Right lobe of liver (tissue), 6 donors: ENCODE measurements at regions not wholly inside any gene's neighbourhood (a gene's known extent, or its start where the extent isn't known, plus 50 kb on each side); places are given as distances from the start of the nearest gene placed in this dataset.
"Not testable (repeated sequence)": the region's sequence is repeated elsewhere in the genome, so short reads cannot be mapped to it uniquely, and the experiment has no call there.

Experiments
- ATAC-seq, 4 donors: fragments of 200-7000 bp; cut with Tn5 transposase; one replicate each; pipeline ENCODE4 v1.9.1; 2020; ENCODE audit warnings: mild to moderate bottlenecking in 4 of 4, moderate library complexity in 4 of 4
- DNase-seq, 3 donors: peaks; one replicate each; pipeline ENCODE4 v3.0.0-alpha.2; 2020
- H3K27ac ChIP-seq, 3 donors: fragments of 200-600 bp; one replicate each; pipeline ENCODE4 v1.8.0; 2022
- H3K27me3 ChIP-seq, 2 donors: fragments of 200-600 bp; one replicate each; pipeline ENCODE4 v1.8.0; 2022
- H3K36me3 ChIP-seq, 4 donors: fragments of 200-600 bp; sonication (generic) in 1 of 4; one replicate each; pipeline versions ENCODE4 v1.5.1 to v1.8.0; 2017 to 2022; ENCODE audit warnings: control low read depth in 1 of 4
- H3K4me1 ChIP-seq, 4 donors: fragments of 200-600 bp; sonication (generic) in 1 of 4; one replicate each; pipeline versions ENCODE4 v1.5.1 to v1.8.0; 2017 to 2022; ENCODE audit warnings: control low read depth in 1 of 4
- H3K4me3 ChIP-seq, 3 donors: fragments of 200-600 bp; one replicate each; pipeline ENCODE4 v1.8.0; 2022
- H3K9me3 ChIP-seq, 4 donors: fragments of 200-600 bp; sonication (generic) in 1 of 4; one replicate each; pipeline versions ENCODE4 v1.5.1 to v1.8.0; 2017 to 2022; ENCODE audit warnings: control low read depth in 1 of 4
- POLR2A ChIP-seq: fragments of 450-650 bp; IDR thresholded peaks from one replicate; pipeline ENCODE4 v1.6.1; 2017; ENCODE audit warnings: antibody characterized with exemption, mild to moderate bottlenecking
- WGBS: methylation state at CpG from one replicate; pipeline ENCODE4 v1.1.6; 2018; ENCODE audit warnings: low coverage, low lambda C conversion rate; ENCODE audit not compliant: insufficient coverage; ENCODE audit errors: missing lambda C conversion rate; 5-methylcytosine and 5-hydroxymethylcytosine counted together
- intact Hi-C, 2 donors: fragments of 100-400 bp; cut with DNase I; formaldehyde crosslinking; loops; one replicate each; pipeline versions ENCODE4 v1.11.2 to v1.14.1; 2022
- TF ChIP-seq, protein P1 (sequence below), 4 donors: fragments of 200-600 bp in 3 of 4; fragments of 450-650 bp in 1 of 4; IDR thresholded peaks; one replicate each; pipeline versions ENCODE4 v1.5.1 to v1.8.0; 2016 to 2022; ENCODE audit warnings: antibody characterized with exemption in 4 of 4, mild to moderate bottlenecking in 2 of 4
- donor health status: DM: no; HTN: yes; CAD: no.
- donor health status: DM: no; HTN: no; CAD: no.
- donor health status: DM: no; HTN: no; CAD: no.
- donor health status: DM: no; HTN: yes; CAD: no.
- donor health status: DM: no; HTN: yes; CAD: no.

GRCh38 chrX:75603833-75604232, 81.0 kb upstream of the ZDHHC15 start:
- no peak overlapping the region for H3K27ac ChIP-seq
- TF ChIP-seq, protein P1, sequence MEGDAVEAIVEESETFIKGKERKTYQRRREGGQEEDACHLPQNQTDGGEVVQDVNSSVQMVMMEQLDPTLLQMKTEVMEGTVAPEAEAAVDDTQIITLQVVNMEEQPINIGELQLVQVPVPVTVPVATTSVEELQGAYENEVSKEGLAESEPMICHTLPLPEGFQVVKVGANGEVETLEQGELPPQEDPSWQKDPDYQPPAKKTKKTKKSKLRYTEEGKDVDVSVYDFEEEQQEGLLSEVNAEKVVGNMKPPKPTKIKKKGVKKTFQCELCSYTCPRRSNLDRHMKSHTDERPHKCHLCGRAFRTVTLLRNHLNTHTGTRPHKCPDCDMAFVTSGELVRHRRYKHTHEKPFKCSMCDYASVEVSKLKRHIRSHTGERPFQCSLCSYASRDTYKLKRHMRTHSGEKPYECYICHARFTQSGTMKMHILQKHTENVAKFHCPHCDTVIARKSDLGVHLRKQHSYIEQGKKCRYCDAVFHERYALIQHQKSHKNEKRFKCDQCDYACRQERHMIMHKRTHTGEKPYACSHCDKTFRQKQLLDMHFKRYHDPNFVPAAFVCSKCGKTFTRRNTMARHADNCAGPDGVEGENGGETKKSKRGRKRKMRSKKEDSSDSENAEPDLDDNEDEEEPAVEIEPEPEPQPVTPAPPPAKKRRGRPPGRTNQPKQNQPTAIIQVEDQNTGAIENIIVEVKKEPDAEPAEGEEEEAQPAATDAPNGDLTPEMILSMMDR (IDR thresholded peaks at IDR 0.05) = peak; percentile 63 to 78 (median 74)
- no peak for TF ChIP-seq POLR2A
- no peaks in the 10 kb centered on the region for H3K9me3 ChIP-seq
- DNase-seq = no peak
- peaks cover 0 to 13% of the 10 kb centered on the region in 2 donors for H3K27me3 ChIP-seq
- ATAC-seq = peak; percentile 50 to 77 (median 70)
- no peaks in the 10 kb centered on the region for H3K36me3 ChIP-seq
- no peak overlapping the region for H3K4me3 ChIP-seq
- intact Hi-C loops = no loop called here
- no peaks in the 10 kb centered on the region for H3K4me1 ChIP-seq

- H3K9me3 ChIP-seq, DNase-seq, intact Hi-C loops, H3K27me3 ChIP-seq, H3K4me1 ChIP-seq, H3K36me3 ChIP-seq, H3K27ac ChIP-seq, ATAC-seq, H3K4me3 ChIP-seq: not testable (repeated sequence)
- WGBS = 74% methylated on average over 4 of the region's 12 CpGs
Measured at GRCh38 chrX:75602022-75602421, 79.2 kb upstream of the ZDHHC15 start.

- no peak overlapping the region for H3K27ac ChIP-seq
- intact Hi-C loops = no loop called here
- no peak overlapping the region for H3K4me3 ChIP-seq
- no peak for ATAC-seq
- WGBS = 33% methylated on average over 2 of the region's 2 CpGs
- DNase-seq = no peak
- TF ChIP-seq POLR2A = no peak
- TF ChIP-seq, protein P1 (IDR thresholded peaks at IDR 0.05) = no peak
- no peaks in the 10 kb centered on the region for H3K36me3 ChIP-seq
- peaks cover 0 to 1% of the 10 kb centered on the region in 2 donors for H3K27me3 ChIP-seq
- no peaks in the 10 kb centered on the region for H3K9me3 ChIP-seq
- H3K4me1 ChIP-seq = no peaks in the 10 kb centered on the region
Measured at GRCh38 chrX:75596178-75596577, 73.3 kb upstream of the ZDHHC15 start.

GRCh38 chrX:75593186-75593585, 70.3 kb upstream of the ZDHHC15 start:
- H3K4me1 ChIP-seq, H3K9me3 ChIP-seq, intact Hi-C loops, H3K4me3 ChIP-seq, H3K36me3 ChIP-seq, ATAC-seq, DNase-seq, H3K27ac ChIP-seq, H3K27me3 ChIP-seq: not testable (repeated sequence)
- 67% methylated on average over 7 of the region's 7 CpGs for WGBS

DNA sequence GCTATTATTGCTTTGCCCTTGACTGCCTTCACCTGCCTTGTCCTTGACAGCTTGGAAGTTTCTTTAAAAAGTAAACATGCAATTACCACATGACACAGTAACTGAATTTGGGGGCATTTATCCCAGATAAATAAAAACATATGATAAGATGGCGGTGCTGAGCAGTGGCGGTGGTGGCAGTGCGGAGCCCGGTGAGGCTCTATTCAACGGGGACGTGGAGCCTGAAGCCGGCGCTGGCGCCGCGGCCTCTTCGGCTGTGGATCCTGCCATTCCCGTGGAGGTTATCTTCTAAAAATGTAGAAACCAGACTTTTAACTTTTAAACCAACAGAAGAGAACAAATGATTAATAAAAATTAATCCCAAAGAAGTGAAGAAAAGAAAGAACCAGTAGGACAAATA, 59.7 kb upstream of the ZDHHC15 start:
- Histone ChIP-seq H3K36me3 (no peaks in the 10 kb centered on the region), H3K27ac (no peak overlapping the region), H3K4me1 (no peaks in the 10 kb centered on the region), H3K9me3 (no peaks in the 10 kb centered on the region), H3K27me3 (no peaks in the 10 kb centered on the region), H3K4me3 (no peak overlapping the region)
- DNase-seq (no peak), ATAC-seq (no peak)
- 84% methylated on average over 13 of the region's 13 CpGs for WGBS
- intact Hi-C loops = no loop called here
- TF ChIP-seq POLR2A = no peak
- TF ChIP-seq, protein P1 (IDR thresholded peaks at IDR 0.05) = no peak
